Duodenal mucosa (tissue), 2 donors: ENCODE measurements at regions not wholly inside any gene's neighbourhood (a gene's known extent, or its start where the extent isn't known, plus 50 kb on each side); places are given as distances from the start of the nearest gene placed in this dataset.

Experiments
- H3K27ac ChIP-seq: one replicate; pipeline ENCODE4 v1.7.0; 2013; ENCODE audit warnings: low read depth, low read length
- H3K27me3 ChIP-seq, 2 donors: one replicate each; pipeline ENCODE4 v1.7.0; 2013; ENCODE audit warnings: low read length in 2 of 2, control low read depth in 1 of 2; ENCODE audit not compliant: insufficient read depth in 2 of 2, control insufficient read depth in 1 of 2
- H3K36me3 ChIP-seq, 2 donors: one replicate each; pipeline ENCODE4 v1.7.0; 2013; ENCODE audit warnings: low read length in 2 of 2, control low read depth in 1 of 2; ENCODE audit not compliant: insufficient read depth in 2 of 2, control insufficient read depth in 1 of 2
- H3K4me1 ChIP-seq, 2 donors: one replicate each; pipeline ENCODE4 v1.7.0; 2013; ENCODE audit warnings: low read length in 2 of 2, control low read depth in 1 of 2; ENCODE audit not compliant: insufficient read depth in 2 of 2, control insufficient read depth in 1 of 2
- H3K4me3 ChIP-seq, 2 donors: one replicate each; pipeline ENCODE4 v1.7.0; 2013; ENCODE audit warnings: low read length in 2 of 2, low read depth in 1 of 2
- H3K9ac ChIP-seq, 2 donors: one replicate each; pipeline ENCODE4 v1.7.0; 2013; ENCODE audit warnings: low read length in 2 of 2, low read depth in 1 of 2
- H3K9me3 ChIP-seq, 2 donors: one replicate each; pipeline ENCODE4 v1.7.0; 2013; ENCODE audit warnings: low read length in 2 of 2, control low read depth in 1 of 2; ENCODE audit not compliant: control insufficient read depth in 1 of 2

GRCh38 chr4:58732973-58733372, 1622.8 kb upstream of the IGFBP7 start:
- no peaks in the 10 kb centered on the region for H3K9me3 ChIP-seq
- no peaks in the 10 kb centered on the region for H3K27me3 ChIP-seq
- H3K9ac ChIP-seq: no peak overlapping the region
- H3K27ac ChIP-seq: no peak overlapping the region
- H3K36me3 ChIP-seq: no peaks in the 10 kb centered on the region
- H3K4me1 ChIP-seq: no peaks in the 10 kb centered on the region
- H3K4me3 ChIP-seq: no peak overlapping the region

- Histone ChIP-seq H3K9ac (no peak overlapping the region), H3K4me3 (no peak overlapping the region), H3K27me3 (no peaks in the 10 kb centered on the region), H3K27ac (no peak overlapping the region), H3K9me3 (no peaks in the 10 kb centered on the region), H3K36me3 (no peaks in the 10 kb centered on the region), H3K4me1 (no peaks in the 10 kb centered on the region)
Measured at GRCh38 chr4:58723954-58724353, 1613.8 kb upstream of the IGFBP7 start.

- no peaks in the 10 kb centered on the region for H3K4me1 ChIP-seq
- no peaks in the 10 kb centered on the region for H3K36me3 ChIP-seq
- H3K9ac ChIP-seq: no peak overlapping the region
- no peak overlapping the region for H3K4me3 ChIP-seq
- H3K9me3 ChIP-seq: peaks cover 0 to 2% of the 10 kb centered on the region in 2 donors
- no peaks in the 10 kb centered on the region for H3K27me3 ChIP-seq
- H3K27ac ChIP-seq: no peak overlapping the region
Measured at GRCh38 chr4:58711039-58711438, 1600.9 kb upstream of the IGFBP7 start.

GRCh38 chr4:58688568-58688967, 1578.4 kb upstream of the IGFBP7 start:
- Histone ChIP-seq H3K9me3 (no peaks in the 10 kb centered on the region), H3K27me3 (no peaks in the 10 kb centered on the region), H3K4me1 (no peaks in the 10 kb centered on the region), H3K9ac (no peak overlapping the region), H3K27ac (no peak overlapping the region), H3K36me3 (no peaks in the 10 kb centered on the region), H3K4me3 (no peak overlapping the region)

- Histone ChIP-seq H3K27ac (no peak overlapping the region), H3K36me3 (no peaks in the 10 kb centered on the region), H3K4me3 (no peak overlapping the region), H3K4me1 (no peaks in the 10 kb centered on the region), H3K9ac (no peak overlapping the region), H3K9me3 (no peaks in the 10 kb centered on the region), H3K27me3 (no peaks in the 10 kb centered on the region)
Measured at GRCh38 chr4:58679886-58680285, 1569.7 kb upstream of the IGFBP7 start.

- H3K27me3 ChIP-seq: no peaks in the 10 kb centered on the region
Measured at GRCh38 chr4:58679051-58679450, 1568.9 kb upstream of the IGFBP7 start.

GRCh38 chr4:58669783-58670182, 1559.6 kb upstream of the IGFBP7 start:
- no peak overlapping the region for H3K27ac ChIP-seq
- H3K4me3 ChIP-seq: no peak overlapping the region
- no peaks in the 10 kb centered on the region for H3K27me3 ChIP-seq
- no peaks in the 10 kb centered on the region for H3K4me1 ChIP-seq
- H3K36me3 ChIP-seq: no peaks in the 10 kb centered on the region
- H3K9me3 ChIP-seq: no peaks in the 10 kb centered on the region
- no peak overlapping the region for H3K9ac ChIP-seq

More at GRCh38 chr4:58679051-58679450, 1568.9 kb upstream of the IGFBP7 start:
- no peak overlapping the region for H3K4me3 ChIP-seq
- no peaks in the 10 kb centered on the region for H3K9me3 ChIP-seq
- no peak overlapping the region for H3K9ac ChIP-seq
- H3K4me1 ChIP-seq: no peaks in the 10 kb centered on the region
- no peak overlapping the region for H3K27ac ChIP-seq
- H3K36me3 ChIP-seq: no peaks in the 10 kb centered on the region

- no peaks in the 10 kb centered on the region for H3K36me3 ChIP-seq
- H3K4me3 ChIP-seq: no peak overlapping the region
- no peaks in the 10 kb centered on the region for H3K4me1 ChIP-seq
- H3K27me3 ChIP-seq: no peaks in the 10 kb centered on the region
- H3K27ac ChIP-seq: no peak overlapping the region
- no peak overlapping the region for H3K9ac ChIP-seq
- no peaks in the 10 kb centered on the region for H3K9me3 ChIP-seq
Measured at GRCh38 chr4:58665649-58666048, 1555.5 kb upstream of the IGFBP7 start.

GRCh38 chr4:58658701-58659100, 1548.5 kb upstream of the IGFBP7 start:
- Histone ChIP-seq H3K36me3 (no peaks in the 10 kb centered on the region), H3K27me3 (no peaks in the 10 kb centered on the region), H3K9me3 (no peaks in the 10 kb centered on the region), H3K9ac (no peak overlapping the region), H3K4me1 (no peaks in the 10 kb centered on the region), H3K4me3 (no peak overlapping the region), H3K27ac (no peak overlapping the region)

GRCh38 chr4:58653251-58653650, 1543.1 kb upstream of the IGFBP7 start:
- Histone ChIP-seq H3K9ac (no peak overlapping the region), H3K4me1 (no peaks in the 10 kb centered on the region), H3K9me3 (no peaks in the 10 kb centered on the region), H3K27ac (no peak overlapping the region), H3K27me3 (no peaks in the 10 kb centered on the region), H3K4me3 (no peak overlapping the region), H3K36me3 (no peaks in the 10 kb centered on the region)

- Histone ChIP-seq H3K4me3 (no peak overlapping the region), H3K36me3 (no peaks in the 10 kb centered on the region), H3K27ac (no peak overlapping the region), H3K27me3 (no peaks in the 10 kb centered on the region), H3K9me3 (no peaks in the 10 kb centered on the region), H3K4me1 (no peaks in the 10 kb centered on the region), H3K9ac (no peak overlapping the region)
Measured at GRCh38 chr4:58649226-58649625, 1539.0 kb upstream of the IGFBP7 start.
